ENCODE measurements at regions not wholly inside any gene's neighbourhood (a gene's known extent, or its start where the extent isn't known, plus 50 kb on each side); places are given as distances from the start of the nearest gene placed in this dataset.
"Not testable (repeated sequence)": the region's sequence is repeated elsewhere in the genome, so short reads cannot be mapped to it uniquely, and the experiment has no call there.

DNA sequence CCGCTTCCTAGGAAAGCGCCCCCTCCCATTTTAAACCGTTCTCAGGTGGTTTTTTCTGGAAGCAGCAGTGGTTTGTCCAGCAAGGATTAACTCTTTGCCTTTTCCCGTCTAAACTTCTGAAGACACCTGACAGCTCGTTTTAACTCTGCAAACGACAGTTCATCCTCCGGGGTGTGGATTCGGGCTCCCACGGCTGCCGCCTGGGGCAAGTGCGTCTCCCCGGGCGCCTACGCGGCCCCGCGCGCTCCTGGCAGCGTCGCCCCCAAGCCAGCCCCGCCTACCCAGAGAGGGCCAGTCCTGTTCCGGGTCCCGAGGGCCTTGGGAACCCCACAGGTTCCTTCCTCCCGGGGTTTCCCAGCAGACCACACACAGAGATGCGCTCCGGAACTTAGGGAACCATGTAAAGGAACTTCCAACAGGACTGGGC lies 54.4 kb downstream of the PRR18 start:
- POLR2A ChIA-PET = no interaction called here

DNA sequence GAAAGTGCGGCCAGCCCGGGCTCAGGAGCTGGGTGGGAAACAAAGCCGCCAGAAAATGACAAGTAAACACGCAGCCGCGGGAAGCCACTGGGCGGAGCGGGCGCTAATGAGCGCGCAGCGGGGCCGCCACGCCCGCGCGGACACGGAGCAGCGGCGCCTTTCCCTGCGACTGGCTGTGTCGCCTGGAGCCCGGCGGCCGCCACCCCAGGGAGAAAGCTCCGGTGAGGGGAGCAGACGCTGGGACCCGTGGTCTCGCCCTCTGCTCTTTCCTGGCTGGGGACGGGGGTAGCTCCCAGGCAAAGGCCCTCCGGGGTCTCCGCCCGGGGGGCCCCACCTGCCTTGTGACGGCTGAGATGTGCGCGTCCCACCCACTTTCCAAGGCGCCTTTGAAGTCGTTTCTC lies 54.9 kb downstream of the PRR18 start:
- ChIA-PET POLR2A (no interaction called here), CTCF (no interaction called here)

More for the DNA sequence above, 54.4 kb downstream of the PRR18 start:
- CTCF ChIA-PET = no interaction called here

DNA sequence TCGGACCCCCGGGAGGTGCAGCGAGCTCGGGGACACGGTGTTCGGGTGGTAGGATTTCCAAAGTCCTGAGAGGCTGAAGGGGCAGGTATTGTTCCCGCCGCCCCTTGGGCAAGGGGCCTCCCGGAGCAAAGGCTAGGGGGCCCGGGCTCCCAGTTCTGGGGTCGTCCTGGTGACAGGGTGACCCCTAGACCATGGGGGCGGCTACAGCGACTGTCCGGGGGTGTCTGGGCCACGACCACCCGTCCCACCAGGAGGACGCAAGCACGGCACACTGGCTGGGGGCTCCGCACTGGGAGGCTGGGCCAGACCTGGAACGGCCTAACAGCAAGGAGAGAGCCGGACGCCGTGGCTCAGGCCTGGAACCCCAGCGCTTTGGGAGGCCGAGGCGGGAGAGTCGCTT lies 55.6 kb downstream of the PRR18 start:
- POLR2A ChIA-PET = no interaction called here
- CTCF ChIA-PET = no interaction called here

GRCh38 chr6:166251655-166252054 lies 56.5 kb downstream of the PRR18 start:
- POLR2A ChIA-PET = interaction anchor here (0.6 kb wide), 1 partner anchor 57 kb away, joined by 3 read pairs; no protein-coding TSS in a partner anchor
- CTCF ChIA-PET = no interaction called here

DNA sequence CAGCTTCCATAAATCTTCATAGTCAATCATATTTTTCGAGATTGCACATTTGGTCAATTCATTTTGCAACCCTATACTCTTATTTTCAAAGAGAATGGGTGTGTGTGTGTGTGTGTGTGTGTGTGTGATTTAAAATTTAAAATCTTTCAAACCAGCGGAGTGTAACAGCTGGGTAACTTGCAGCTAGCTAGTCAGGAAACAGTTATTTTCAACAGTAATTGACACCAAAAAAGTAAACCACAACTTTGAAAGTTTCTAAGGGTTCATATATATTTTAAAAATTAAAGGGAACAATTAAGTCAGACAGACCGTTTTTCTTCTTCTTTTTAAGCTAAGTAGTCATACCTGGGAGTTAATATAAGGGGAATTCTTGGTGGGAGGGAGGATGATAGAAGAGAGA lies 57.0 kb downstream of the PRR18 start:
- ChIA-PET POLR2A (interaction anchor here (0.6 kb wide), 1 partner anchor 56 kb away, joined by 3 read pairs; no protein-coding TSS in a partner anchor), CTCF (interaction anchor here (0.9 kb wide), 1 partner anchor 25 kb away, joined by 3 read pairs; no protein-coding TSS in a partner anchor)

- CTCF ChIA-PET, POLR2A ChIA-PET: not testable (repeated sequence)
Observed at GRCh38 chr6:166249061-166249785, 59.0 kb downstream of the PRR18 start.

DNA sequence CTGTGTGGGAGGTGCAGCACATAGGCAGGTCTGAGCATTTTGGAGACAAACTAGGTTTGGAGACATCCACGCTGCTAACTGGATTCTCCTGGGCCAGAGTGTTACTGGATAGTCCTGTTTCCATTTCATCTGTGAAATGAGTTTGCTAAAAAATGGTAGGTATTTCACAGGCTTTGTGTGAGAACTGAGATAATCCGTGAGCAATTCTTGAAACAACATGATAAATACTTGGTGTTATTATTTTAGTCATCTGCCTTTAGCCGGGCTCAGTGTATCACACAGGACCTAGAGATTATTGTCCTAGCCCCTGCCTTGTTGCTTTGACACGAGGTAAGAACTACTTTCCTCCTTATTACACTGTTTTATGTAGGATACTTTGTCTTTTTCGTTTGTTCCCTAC lies 63.0 kb downstream of the PRR18 start:
- CTCF ChIA-PET = no interaction called here
- POLR2A ChIA-PET = no interaction called here

- ChIA-PET POLR2A (no interaction called here), CTCF (no interaction called here)
Observed at GRCh38 chr6:166244353-166245045, 63.7 kb downstream of the PRR18 start.

DNA sequence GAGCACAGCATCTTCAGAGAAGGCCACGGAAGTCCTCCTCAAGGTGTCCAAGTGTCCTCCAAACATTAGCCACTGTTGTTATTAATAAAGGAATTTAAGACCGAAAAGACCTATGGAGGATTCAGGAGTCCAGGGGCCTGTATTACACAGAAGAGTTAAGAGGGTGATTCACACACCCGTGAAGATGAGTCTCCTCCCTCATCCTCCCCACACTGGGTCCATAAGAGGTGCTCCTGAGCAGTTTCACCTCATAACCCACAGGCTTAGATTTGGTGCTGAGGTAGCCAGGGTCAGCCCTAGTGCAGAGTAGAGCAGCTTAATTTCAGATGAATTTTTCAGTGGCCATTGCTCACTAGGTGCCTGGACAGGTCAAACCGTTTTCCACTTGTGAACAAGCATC lies 65.3 kb downstream of the PRR18 start:
- POLR2A ChIA-PET = no interaction called here
- CTCF ChIA-PET = no interaction called here

- POLR2A ChIA-PET = no interaction called here
- CTCF ChIA-PET = no interaction called here
Observed at GRCh38 chr6:166241974-166242373, 66.2 kb downstream of the PRR18 start.

DNA sequence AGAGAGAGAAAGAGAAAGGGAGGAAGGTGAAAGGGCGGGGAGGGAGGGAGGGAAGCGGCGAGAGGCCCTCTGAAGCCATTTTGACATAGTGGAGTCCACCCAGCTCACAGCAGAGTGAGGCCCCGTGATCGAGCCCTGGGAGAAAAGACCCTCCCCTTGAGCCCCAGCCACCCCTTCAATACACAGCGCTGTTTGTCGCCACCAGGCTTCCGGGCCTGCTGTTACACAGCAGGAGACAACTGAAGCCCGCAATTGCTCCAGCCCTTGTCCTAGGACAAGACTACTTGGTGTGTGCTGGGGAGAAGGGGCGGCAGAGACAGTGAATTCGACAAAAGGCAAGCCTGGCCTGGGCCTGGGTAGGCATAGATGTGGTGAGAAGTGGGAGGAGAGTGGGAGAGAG lies 67.3 kb downstream of the PRR18 start:
- CTCF ChIA-PET = no interaction called here

DNA sequence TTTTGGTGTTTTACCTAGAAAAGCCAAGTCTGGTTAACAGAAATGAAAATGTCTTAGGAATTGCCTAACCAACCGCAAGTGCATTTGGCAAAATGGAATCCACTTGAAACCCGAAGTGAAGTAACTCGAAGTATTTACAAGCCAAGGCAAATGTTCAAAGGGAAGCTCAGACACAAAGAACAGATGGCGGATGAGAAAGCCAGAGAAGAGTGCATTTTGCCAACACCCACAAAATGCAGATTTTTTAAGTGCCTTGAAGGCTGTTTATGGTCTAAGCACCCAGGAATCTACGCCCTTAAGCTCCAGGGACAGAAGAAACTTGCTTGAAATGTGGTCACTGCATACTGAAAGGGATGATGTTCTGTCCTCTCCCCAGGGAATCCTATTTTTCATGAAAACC lies 70.0 kb upstream of the TBXT start:
- ChIA-PET CTCF (interaction anchor here (0.6 kb wide), 1 partner anchor 228 kb away, joined by 3 read pairs; no protein-coding TSS in a partner anchor), POLR2A (no interaction called here)

More for the DNA sequence above, 67.3 kb downstream of the PRR18 start:
- POLR2A ChIA-PET = no interaction called here

DNA sequence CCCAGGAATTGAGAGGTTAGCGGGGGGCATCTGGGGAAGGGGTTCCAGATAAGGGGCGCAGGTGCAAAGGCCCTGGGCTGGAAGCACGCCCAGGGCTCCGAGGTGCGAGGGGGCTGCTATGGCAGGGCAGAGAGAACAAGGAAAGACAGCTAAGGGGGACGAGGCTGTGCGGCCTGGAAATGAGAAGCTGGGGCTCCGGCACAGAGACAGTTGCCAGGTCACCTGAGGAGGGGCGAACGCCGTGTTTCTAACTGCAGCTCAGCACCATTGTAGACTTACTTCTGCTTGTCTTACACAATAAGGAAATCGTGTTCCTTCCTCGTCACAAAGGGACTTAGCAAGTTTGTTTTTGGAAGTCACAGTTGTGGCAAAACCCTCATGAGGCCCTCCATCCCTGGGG lies 68.9 kb upstream of the TBXT start:
- POLR2A ChIA-PET = no interaction called here
- CTCF ChIA-PET = interaction anchor here (0.6 kb wide), 1 partner anchor 36 kb away, joined by 3 read pairs; no protein-coding TSS in a partner anchor

DNA sequence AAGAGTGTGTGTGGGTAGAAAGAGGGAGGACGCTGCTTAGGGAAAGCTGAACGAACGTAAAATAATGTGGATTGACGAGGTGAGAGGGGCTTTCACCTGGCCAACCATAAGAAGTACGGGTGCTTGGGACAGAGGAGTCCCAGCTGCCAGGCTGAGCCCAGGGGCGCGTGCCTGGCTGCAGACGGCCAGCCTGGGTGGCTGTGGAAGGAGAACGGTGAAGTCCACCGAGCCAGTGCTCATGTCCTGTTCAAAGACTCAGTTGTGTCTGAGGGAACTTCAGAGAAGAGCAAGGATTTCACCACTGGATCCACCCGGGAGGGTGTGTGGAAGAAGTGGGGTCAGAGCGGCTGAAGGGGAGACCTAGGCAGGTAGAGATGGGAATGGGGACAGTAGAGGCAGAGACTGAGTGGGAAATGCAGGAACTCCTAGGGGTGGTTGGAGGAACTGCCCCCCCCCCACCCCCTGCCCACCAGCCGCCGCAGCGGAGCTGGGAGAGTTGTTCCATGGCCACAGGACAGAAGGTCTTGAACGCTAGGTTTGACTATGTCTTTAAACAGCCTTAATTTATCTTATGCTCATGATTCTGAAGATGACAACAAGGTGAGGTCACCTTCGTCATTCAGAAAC lies 68.1 kb upstream of the TBXT start:
- ChIA-PET CTCF (no interaction called here), POLR2A (no interaction called here)

DNA sequence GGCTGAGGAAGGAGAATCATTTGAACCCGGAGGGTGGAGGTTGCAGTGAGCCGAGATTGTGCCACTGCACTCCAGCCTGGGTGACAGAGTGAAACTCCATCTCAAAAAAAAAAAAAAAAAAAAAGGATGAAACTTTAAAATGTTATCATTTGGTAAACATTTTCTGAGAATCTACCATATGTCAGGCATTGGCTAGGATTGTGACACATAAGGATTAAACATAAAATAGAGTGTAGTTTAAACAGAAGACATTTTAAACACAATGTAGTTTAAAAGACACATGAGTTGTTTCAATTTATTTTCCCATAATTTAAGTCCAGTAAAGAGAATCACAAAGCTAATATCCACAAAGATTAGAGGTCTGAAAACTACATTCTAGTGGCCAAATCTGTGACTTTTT lies 63.5 kb upstream of the TBXT start:
- CTCF ChIA-PET, POLR2A ChIA-PET: not testable (repeated sequence)

DNA sequence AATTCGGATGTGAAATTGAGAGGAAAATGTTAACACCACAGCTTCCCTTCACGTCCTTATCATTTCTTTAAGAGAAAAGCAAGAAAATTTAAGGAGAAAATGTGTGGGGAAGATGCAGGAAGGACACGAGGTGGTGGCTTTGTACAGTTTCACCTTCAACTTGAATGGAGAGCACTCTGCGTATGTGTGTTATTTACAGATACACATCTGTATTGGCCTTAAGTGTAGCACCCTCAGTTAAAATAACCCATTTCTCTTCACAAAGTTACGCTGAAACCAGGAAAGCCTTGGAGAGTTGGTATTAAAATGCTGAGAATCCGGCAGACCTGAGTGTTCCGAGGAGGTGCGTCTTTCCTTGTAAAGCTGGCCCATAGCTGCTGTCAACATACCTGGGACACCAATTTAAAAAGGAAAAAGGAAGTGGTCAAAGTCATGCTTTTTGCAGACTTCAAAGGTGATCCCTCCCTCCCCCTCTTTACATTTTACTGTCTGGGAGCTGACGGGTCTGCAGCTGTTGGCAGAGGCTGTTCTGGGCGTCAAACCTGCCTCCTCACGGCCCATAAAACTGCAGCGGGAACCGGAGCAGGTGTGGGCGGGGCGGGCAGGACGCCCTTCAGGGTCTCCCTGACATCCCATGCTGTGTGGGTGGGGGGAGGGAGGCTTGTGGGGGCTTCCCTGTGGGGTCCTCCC lies 61.3 kb upstream of the TBXT start:
- POLR2A ChIA-PET = no interaction called here
- CTCF ChIA-PET = no interaction called here

DNA sequence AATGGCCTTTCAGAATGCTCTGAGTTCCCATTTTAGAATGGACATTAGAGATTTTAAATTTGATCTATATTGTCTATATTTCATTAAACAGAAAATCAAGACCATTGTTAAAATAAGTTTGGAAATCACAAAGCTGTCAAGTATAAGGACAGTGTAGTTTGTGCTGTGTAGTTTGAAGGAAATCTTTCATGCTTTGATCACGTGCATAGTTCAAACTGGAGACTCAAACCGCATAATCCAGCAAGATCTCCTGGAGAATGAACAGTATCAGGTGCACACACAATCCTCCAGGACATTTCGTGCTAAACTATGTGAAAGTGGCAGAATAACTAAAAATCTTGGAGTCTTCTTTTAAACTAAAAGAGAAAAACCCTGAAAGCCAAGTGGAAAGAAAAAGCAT lies 60.8 kb upstream of the TBXT start:
- ChIA-PET CTCF (no interaction called here), POLR2A (no interaction called here)

DNA sequence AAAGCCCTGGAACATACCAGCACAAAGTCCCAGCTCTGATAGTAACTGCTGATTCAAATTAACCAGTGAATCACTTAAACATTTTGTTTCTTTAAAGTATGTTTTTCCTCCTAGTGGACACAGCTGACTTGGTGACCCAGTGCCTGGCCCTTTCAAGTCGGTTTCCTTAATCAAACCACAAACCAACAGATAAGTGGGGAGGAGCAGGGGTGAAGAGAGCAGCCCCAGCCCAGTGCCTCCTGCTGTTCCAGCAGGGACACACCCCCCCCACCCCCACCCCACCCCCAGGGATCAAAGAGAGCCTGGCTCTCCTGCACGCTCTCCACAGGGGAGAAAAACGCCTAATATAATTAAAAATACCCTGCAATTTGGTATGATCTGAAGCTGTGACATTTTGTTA lies 55.4 kb upstream of the TBXT start:
- ChIA-PET POLR2A (interaction anchor here (0.6 kb wide), 1 partner anchor 327 kb away, joined by 6 read pairs; no protein-coding TSS in a partner anchor), CTCF (no interaction called here)

GRCh38 chr6:166222631-166223030 lies 55.0 kb upstream of the TBXT start:
- CTCF ChIA-PET = no interaction called here
- POLR2A ChIA-PET = interaction anchor here (0.6 kb wide), 1 partner anchor 327 kb away, joined by 6 read pairs; no protein-coding TSS in a partner anchor

- POLR2A ChIA-PET = no interaction called here
- CTCF ChIA-PET = no interaction called here
Observed at GRCh38 chr6:166221636-166222035, 54.0 kb upstream of the TBXT start.
